H9 (cell line): ENCODE measurements at regions not wholly inside any gene's neighbourhood (a gene's known extent, or its start where the extent isn't known, plus 50 kb on each side); places are given as distances from the start of the nearest gene placed in this dataset.

ENCODE experiments used
- DNase-seq: peaks from one replicate; pipeline ENCODE4 v3.0.0-alpha.2; 2017
- H2AFZ ChIP-seq: one replicate; pipeline ENCODE4 v1.6.1; 2013; ENCODE audit warnings: mild to moderate bottlenecking, low read length, control low read depth, moderate library complexity
- H2AK5ac ChIP-seq: 2 replicates; pipeline ENCODE4 v1.6.1; 2013; ENCODE audit warnings: low read length, control low read depth, mixed read lengths; ENCODE audit not compliant: insufficient read length
- H2BK120ac ChIP-seq: one replicate; pipeline ENCODE4 v1.6.1; 2013; ENCODE audit warnings: low read depth, mild to moderate bottlenecking, low read length, control low read depth, inconsistent platforms; ENCODE audit not compliant: poor library complexity, severe bottlenecking
- H2BK12ac ChIP-seq: 2 replicates; pipeline ENCODE4 v1.6.1; 2013; ENCODE audit warnings: low read length, control low read depth, mixed read lengths, low read depth; ENCODE audit not compliant: insufficient read length
- H2BK15ac ChIP-seq: 2 replicates; pipeline ENCODE4 v1.6.1; 2013; ENCODE audit warnings: low read depth, low read length, control low read depth
- H2BK20ac ChIP-seq: one replicate; pipeline ENCODE4 v1.6.1; 2013; ENCODE audit warnings: low read depth, mild to moderate bottlenecking, low read length, control low read depth, inconsistent platforms; ENCODE audit not compliant: poor library complexity, severe bottlenecking
- H2BK5ac ChIP-seq: 2 replicates; pipeline ENCODE4 v1.6.1; 2013; ENCODE audit warnings: low read length, control low read depth, mixed read lengths; ENCODE audit not compliant: insufficient read length
- H3K14ac ChIP-seq: 2 replicates; pipeline ENCODE4 v1.6.1; 2013; ENCODE audit warnings: low read length, control low read depth; ENCODE audit not compliant: insufficient read depth
- H3K18ac ChIP-seq: 2 replicates; pipeline ENCODE4 v1.6.1; 2013; ENCODE audit warnings: low read depth, mild to moderate bottlenecking, mixed read lengths, low read length, control low read depth; ENCODE audit not compliant: insufficient read length
- H3K23ac ChIP-seq: 2 replicates; pipeline ENCODE4 v1.6.1; 2013; ENCODE audit warnings: low read length, control low read depth, mixed read lengths, low read depth; ENCODE audit not compliant: insufficient read length
- H3K23me2 ChIP-seq: 2 replicates; pipeline ENCODE4 v1.6.1; 2013; ENCODE audit warnings: low read depth, mild to moderate bottlenecking, mixed read lengths, low read length, control low read depth; ENCODE audit not compliant: insufficient read length, poor library complexity, severe bottlenecking
- H3K27ac ChIP-seq: 2 replicates; pipeline ENCODE4 v1.5.1; 2013; ENCODE audit warnings: low read length, control low read depth, mixed read lengths, low read depth; ENCODE audit not compliant: insufficient read length
- H3K27me3 ChIP-seq: 2 replicates; pipeline ENCODE4 v1.6.1; 2013; ENCODE audit warnings: low read length, control low read depth, inconsistent platforms; ENCODE audit not compliant: insufficient read depth
- H3K4ac ChIP-seq: 2 replicates; pipeline ENCODE4 v1.6.1; 2013; ENCODE audit warnings: low read depth, mild to moderate bottlenecking, control low read depth, inconsistent platforms, low read length, moderate library complexity
- H3K4me1 ChIP-seq: 2 replicates; pipeline ENCODE4 v1.6.1; 2013; ENCODE audit warnings: low read length, control low read depth, inconsistent platforms; ENCODE audit not compliant: insufficient read depth
- H3K4me2 ChIP-seq: 2 replicates; pipeline ENCODE4 v1.6.1; 2013; ENCODE audit warnings: low read length, control low read depth, mixed read lengths; ENCODE audit not compliant: insufficient read length, insufficient read depth
- H3K56ac ChIP-seq: 2 replicates; pipeline ENCODE4 v1.6.1; 2013; ENCODE audit warnings: low read depth, mild to moderate bottlenecking, mixed read lengths, low read length, control low read depth; ENCODE audit not compliant: insufficient read length
- H3K79me1 ChIP-seq: 2 replicates; pipeline ENCODE4 v1.6.1; 2013; ENCODE audit warnings: low read depth, mild to moderate bottlenecking, moderate library complexity, low read length, control low read depth, inconsistent platforms; ENCODE audit not compliant: insufficient read depth, poor library complexity, severe bottlenecking
- H3K79me2 ChIP-seq: 2 replicates; pipeline ENCODE4 v1.6.1; 2013; ENCODE audit warnings: low read length, control low read depth, inconsistent platforms; ENCODE audit not compliant: insufficient read depth
- H3K9ac ChIP-seq: 2 replicates; pipeline ENCODE4 v1.6.1; 2013; ENCODE audit warnings: low read length, control low read depth, mixed read lengths; ENCODE audit not compliant: insufficient read length; ENCODE audit errors: extremely low read depth
- H3K9me3 ChIP-seq: one replicate; pipeline ENCODE4 v1.6.1; 2013; ENCODE audit warnings: low read depth, low read length, inconsistent platforms; ENCODE audit not compliant: control insufficient read depth
- H3T11ph ChIP-seq: one replicate; pipeline ENCODE4 v1.6.1; 2013; ENCODE audit warnings: mild to moderate bottlenecking, low read length, control low read depth, inconsistent platforms
- H4K20me1 ChIP-seq: one replicate; pipeline ENCODE4 v1.6.1; 2013; ENCODE audit not compliant: control insufficient read depth, insufficient read length, insufficient read depth
- H4K5ac ChIP-seq: 2 replicates; pipeline ENCODE4 v1.6.1; 2013; ENCODE audit warnings: low read depth, mild to moderate bottlenecking, mixed read lengths, low read length, control low read depth; ENCODE audit not compliant: insufficient read length
- H4K8ac ChIP-seq: replicated peaks from 2 replicates; pipeline ENCODE4 v1.6.1; 2013; ENCODE audit warnings: low read length, control low read depth, mixed read lengths, low read depth; ENCODE audit not compliant: insufficient read length
- H4K91ac ChIP-seq: 2 replicates; pipeline ENCODE4 v1.6.1; 2013; ENCODE audit warnings: low read depth, mild to moderate bottlenecking, moderate library complexity, mixed read lengths, low read length, control low read depth; ENCODE audit not compliant: insufficient read length
- H3K27ac Mint-ChIP-seq, 3 experiments: 2 replicates in 2 of 3; 3 replicates in 1 of 3; pipeline ENCODE4 v1.8.0; 2020 to 2021; ENCODE audit warnings: mixed read lengths in 3 of 3, mild to moderate bottlenecking in 1 of 3, moderate library complexity in 1 of 3
- H3K27me3 Mint-ChIP-seq: 2 replicates; pipeline ENCODE4 v1.8.0; 2021; ENCODE audit warnings: low read depth, mild to moderate bottlenecking, moderate library complexity, mixed read lengths
- H3K36me3 Mint-ChIP-seq, 3 experiments: 2 replicates in 2 of 3; 3 replicates in 1 of 3; pipeline ENCODE4 v1.8.0; 2020 to 2021; ENCODE audit warnings: low read depth in 3 of 3, mixed read lengths in 3 of 3; ENCODE audit not compliant: insufficient read depth in 1 of 3
- H3K4me1 Mint-ChIP-seq, 2 experiments: 2 replicates each; pipeline ENCODE4 v1.8.0; 2020; ENCODE audit warnings: mixed read lengths in 2 of 2
- H3K4me3 Mint-ChIP-seq, 2 experiments: 2 replicates in 1 of 2; 3 replicates in 1 of 2; pipeline ENCODE4 v1.8.0; 2020 to 2021; ENCODE audit warnings: mild to moderate bottlenecking in 2 of 2, mixed read lengths in 2 of 2, moderate library complexity in 1 of 2
- H3K9me3 Mint-ChIP-seq, 2 experiments: 2 replicates in 1 of 2; 3 replicates in 1 of 2; pipeline ENCODE4 v1.8.0; 2020; ENCODE audit warnings: mild to moderate bottlenecking in 2 of 2, mixed read lengths in 2 of 2, moderate library complexity in 1 of 2
- CTCF ChIP-seq: fragments of 200-600 bp; sonication (generic); conservative IDR thresholded peaks from 3 replicates; pipeline ENCODE4 v1.8.0; 2021; ENCODE audit warnings: antibody characterized with exemption, mild to moderate bottlenecking
- WGBS: extraction: QIAGEN DNeasy Blood & Tissue Kit; methylation state at CpG from one replicate; pipeline ENCODE4 v1.1.7; 2013; ENCODE audit warnings: missing lambda C conversion rate, low lambda C conversion rate, mixed read lengths; ENCODE audit not compliant: insufficient read length; ENCODE audit errors: extremely low coverage; 5-methylcytosine and 5-hydroxymethylcytosine counted together

- no peak overlapping the region for H2BK20ac ChIP-seq
- no peak overlapping the region for H3K4me3 Mint-ChIP-seq
- peaks cover 12% of the 10 kb centered on the region for H3K27me3 Mint-ChIP-seq
- H3K23me2 ChIP-seq: no peaks in the 10 kb centered on the region
- no peak for DNase-seq
- no peak overlapping the region for H3K4me2 ChIP-seq
- no peak overlapping the region for H3K56ac ChIP-seq
- no peaks in the 10 kb centered on the region for H3K27me3 ChIP-seq
- no peak overlapping the region for H4K5ac ChIP-seq
- H2BK15ac ChIP-seq: no peak overlapping the region
- no peak overlapping the region for H2BK120ac ChIP-seq
- H3K79me2 ChIP-seq: no peaks in the 10 kb centered on the region
- H2BK5ac ChIP-seq: no peak overlapping the region
- no peak overlapping the region for H2BK12ac ChIP-seq
- H3K23ac ChIP-seq: no peak overlapping the region
- H3K27ac Mint-ChIP-seq: no peak overlapping the region
- no peak overlapping the region for H3K18ac ChIP-seq
- H3K4ac ChIP-seq: no peak overlapping the region
- WGBS: no CpG with 5 or more reads among the region's 8 CpGs
- peaks cover 4 to 16% (median 7%) of the 10 kb centered on the region in 3 experiments; a peak in 5 of 7 replicates for H3K36me3 Mint-ChIP-seq
- peaks cover 4% of the 10 kb centered on the region; the same call in 1 of the 2 replicates for H3K4me1 ChIP-seq
- no peak overlapping the region for H2AFZ ChIP-seq
- no peaks in the 10 kb centered on the region for H4K20me1 ChIP-seq
- no peak overlapping the region for H4K8ac ChIP-seq
- no peak overlapping the region for H3T11ph ChIP-seq
- H2AK5ac ChIP-seq: no peak overlapping the region
- H3K9me3 Mint-ChIP-seq: peaks cover 11 to 20% of the 10 kb centered on the region in 2 experiments
- H3K9me3 ChIP-seq: no peaks in the 10 kb centered on the region
- H3K4me1 Mint-ChIP-seq: peaks cover 12 to 18% of the 10 kb centered on the region in 2 experiments
- no peak overlapping the region for H3K9ac ChIP-seq
- H3K79me1 ChIP-seq: no peaks in the 10 kb centered on the region
- H3K14ac ChIP-seq: no peak overlapping the region
- H4K91ac ChIP-seq: no peak overlapping the region
- TF ChIP-seq CTCF: no peak
- H3K27ac ChIP-seq: no peak overlapping the region
Measured at GRCh38 chr1:30658014-30658336, 65.4 kb downstream of the MATN1 start.
